Heart left ventricle (tissue), 13 donors: ENCODE measurements at regions not wholly inside any gene's neighbourhood (a gene's known extent, or its start where the extent isn't known, plus 50 kb on each side); places are given as distances from the start of the nearest gene placed in this dataset.

Experiments
- POLR2A ChIP-seq, 2 donors: fragments of 450-650 bp; IDR thresholded peaks; one replicate each; pipeline ENCODE4 v1.6.1; 2017; ENCODE audit warnings: antibody characterized with exemption in 2 of 2, mild to moderate bottlenecking in 2 of 2, moderate library complexity in 2 of 2
- TF ChIP-seq, protein P1 (sequence below), 12 donors: fragments of 200-600 bp; sonication (generic) in 4 of 12; IDR thresholded peaks; one replicate each; pipeline versions ENCODE4 v1.5.0 to v1.8.0; 2018 to 2022; ENCODE audit warnings: antibody characterized with exemption in 12 of 12, mild to moderate bottlenecking in 5 of 12
- donor health status: ischemic (EF 13 %, LVEDD 7.1; RV severe dilation, severe dysfunction).
- donor health status: DM: no; HTN: yes; CAD: no.
- donor health status: DM: no; HTN: no; CAD: no.
- donor health status: ischemic (EF 25% LVEDD 6.9; RV normal size, moderate dysfunction).
- donor health status: ischemic (EF 25% LVEDD 5.7; RV mildly dilated, moderate dysfunction).
- donor health status: ischemic (EF 35%, LVEDD 5.7; RV mildly dilated, moderate dysfunction).
- donor health status: nonischemic (EF 11% LVEDD 7.7; RV severe dilation, severe dysfunction).
- donor health status: DM: yes; HTN: yes; CAD: no.
- donor health status: PGD.
- donor health status: ischemic (EF 29% LVEDD 5.4; RV normal size, mild dysfunction).
- donor health status: nonischemic (EF 23%, LVEDD 6.1; RV moderate dilation, normal function).

DNA sequence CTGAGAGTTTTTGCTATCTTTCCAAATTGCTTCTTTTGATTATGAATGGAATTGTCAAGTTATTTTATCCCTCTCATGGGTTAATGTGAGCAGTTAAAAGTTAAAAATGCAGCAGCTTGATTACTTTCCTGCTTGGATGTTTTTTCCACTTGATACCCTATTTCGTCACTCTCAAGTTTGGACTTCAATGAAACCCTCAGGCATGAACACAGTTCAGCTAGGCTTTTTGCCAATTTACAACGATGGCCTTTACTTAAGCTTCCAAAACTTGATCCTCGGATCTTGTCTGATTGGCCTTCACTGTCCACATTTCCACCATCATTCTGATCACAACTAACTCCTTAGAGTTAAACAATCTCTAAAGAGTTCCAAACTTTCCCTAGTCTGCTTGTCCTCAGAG, 752.4 kb upstream of the PRMT6 start:
- no peak for TF ChIP-seq POLR2A (IDR thresholded peaks at IDR 0.05)
- TF ChIP-seq, protein P1, sequence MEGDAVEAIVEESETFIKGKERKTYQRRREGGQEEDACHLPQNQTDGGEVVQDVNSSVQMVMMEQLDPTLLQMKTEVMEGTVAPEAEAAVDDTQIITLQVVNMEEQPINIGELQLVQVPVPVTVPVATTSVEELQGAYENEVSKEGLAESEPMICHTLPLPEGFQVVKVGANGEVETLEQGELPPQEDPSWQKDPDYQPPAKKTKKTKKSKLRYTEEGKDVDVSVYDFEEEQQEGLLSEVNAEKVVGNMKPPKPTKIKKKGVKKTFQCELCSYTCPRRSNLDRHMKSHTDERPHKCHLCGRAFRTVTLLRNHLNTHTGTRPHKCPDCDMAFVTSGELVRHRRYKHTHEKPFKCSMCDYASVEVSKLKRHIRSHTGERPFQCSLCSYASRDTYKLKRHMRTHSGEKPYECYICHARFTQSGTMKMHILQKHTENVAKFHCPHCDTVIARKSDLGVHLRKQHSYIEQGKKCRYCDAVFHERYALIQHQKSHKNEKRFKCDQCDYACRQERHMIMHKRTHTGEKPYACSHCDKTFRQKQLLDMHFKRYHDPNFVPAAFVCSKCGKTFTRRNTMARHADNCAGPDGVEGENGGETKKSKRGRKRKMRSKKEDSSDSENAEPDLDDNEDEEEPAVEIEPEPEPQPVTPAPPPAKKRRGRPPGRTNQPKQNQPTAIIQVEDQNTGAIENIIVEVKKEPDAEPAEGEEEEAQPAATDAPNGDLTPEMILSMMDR (IDR thresholded peaks at IDR 0.05) = no peak
